ENCODE measurements at regions not wholly inside any gene's neighbourhood (a gene's known extent, or its start where the extent isn't known, plus 50 kb on each side); places are given as distances from the start of the nearest gene placed in this dataset.

DNA sequence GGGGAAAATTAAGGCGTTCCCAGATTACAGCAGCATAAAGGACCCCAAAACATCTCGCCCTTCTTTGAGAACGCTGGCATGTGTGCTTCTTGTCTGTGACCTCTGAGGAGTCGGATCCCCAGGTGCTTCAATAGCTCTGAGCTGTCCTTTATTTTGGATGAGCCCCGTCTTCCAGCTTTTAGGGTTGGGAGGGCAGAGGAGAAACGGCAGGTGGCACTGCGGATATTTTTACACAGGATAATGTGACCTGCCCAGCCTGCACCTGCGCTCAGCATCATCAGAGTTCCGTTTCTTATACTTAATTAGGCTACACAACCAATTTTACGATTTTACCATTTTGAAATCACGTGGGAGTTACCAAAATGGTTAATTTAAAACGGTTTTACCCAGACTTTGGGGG is 147.7 kb upstream of the RPS6KA2 start:
- no peak for DNase-seq

DNA sequence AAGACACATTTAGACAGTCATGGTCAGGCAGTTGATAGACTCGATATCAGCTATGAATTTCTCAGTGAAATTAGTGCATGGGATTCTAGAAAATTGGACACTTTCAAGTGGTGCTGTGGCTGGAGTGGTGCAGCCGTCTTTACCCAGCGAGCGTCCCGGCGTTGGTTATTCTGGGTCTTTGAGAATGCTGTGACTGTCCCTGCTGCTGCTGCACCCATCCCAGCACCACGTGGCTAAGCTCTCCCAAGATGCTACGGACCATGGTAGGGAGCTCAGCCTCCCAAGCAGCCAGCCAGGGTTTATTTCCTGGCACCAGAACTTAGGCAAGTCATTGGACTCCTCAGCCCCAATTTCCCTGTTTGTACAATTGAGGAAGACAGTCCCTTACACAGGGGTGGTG is 147.2 kb upstream of the RPS6KA2 start:
- DNase-seq: no peak

DNA sequence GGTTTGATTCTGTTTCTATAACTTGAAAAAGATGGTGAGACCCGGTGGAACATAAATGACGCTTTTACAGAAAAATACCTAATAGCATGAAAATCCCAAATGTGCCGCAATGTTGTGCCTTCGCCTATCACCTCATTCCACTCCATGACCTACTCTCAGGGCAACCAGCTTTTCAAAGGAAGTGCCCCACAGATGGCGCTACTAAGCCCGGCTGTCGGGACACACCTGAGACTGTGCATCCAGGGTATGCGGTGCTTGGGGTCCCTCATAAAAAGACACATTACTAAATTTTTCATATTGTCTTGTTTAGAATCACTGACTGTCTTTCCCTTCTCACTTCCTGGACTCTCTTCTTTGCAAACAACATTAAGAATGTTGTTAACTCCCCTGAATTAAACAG is 145.5 kb upstream of the RPS6KA2 start:
- DNase-seq: no peak

DNA sequence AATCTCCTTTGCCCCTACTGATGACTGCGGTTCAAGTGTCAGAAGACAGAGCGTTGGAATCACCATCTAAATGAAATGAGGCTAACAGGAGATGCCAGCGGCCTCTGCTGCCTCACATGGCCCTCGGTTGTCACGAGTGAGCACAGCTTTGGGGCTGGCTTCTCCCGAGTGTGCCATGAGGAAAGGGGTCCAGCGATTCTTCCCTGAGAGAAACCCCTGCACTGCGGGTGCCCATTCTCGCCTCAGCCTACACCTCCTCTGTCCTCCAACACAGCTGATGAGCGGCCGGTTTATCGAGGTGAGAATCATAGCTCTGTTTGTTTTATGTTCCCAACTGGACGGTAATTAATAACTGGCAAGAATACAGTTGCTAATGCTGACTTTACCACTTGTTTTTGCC is 144.7 kb upstream of the RPS6KA2 start:
- no peak for DNase-seq

DNA sequence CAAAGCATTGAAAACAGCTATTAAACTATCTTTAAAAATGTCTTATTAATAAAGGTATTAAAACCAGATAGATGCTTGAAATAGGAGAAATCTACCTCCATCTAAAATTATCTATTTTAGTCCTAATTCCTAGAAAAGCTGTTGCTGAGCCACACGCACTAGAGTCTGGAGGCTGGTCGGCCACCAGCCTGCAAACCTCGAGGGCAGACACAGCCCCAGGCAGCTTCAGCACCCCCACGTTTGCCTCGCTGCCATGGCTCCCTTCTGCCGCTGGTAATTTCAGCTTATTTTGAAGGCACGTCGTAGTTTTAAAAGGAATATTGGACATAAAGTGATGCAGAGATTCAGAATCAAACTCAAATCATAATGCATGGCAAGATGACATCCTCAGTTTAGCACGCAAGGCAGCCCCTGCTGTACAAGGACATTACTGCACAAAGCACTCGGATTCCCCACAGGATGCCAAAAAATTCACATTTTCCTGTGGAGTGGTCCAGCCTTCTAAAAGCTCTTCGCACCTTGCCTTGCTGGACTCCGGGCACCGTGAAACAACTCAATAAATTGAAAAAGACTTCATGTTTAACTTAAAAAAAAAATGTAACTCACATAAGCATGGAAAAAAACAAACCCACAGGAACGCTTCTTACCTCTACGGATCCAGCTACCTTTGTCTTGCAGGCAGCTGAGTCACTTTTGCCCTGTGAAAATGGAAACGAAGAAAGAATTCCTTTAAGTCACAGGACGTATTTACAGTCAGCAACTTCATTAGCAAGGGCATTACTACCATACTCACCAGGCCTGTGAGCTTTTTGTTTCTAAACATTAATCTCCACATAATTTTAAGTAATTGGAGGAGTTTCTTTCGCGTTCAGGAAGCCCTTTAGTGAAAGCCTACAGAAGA is 143.4 kb upstream of the RPS6KA2 start:
- DNase-seq: no peak

DNA sequence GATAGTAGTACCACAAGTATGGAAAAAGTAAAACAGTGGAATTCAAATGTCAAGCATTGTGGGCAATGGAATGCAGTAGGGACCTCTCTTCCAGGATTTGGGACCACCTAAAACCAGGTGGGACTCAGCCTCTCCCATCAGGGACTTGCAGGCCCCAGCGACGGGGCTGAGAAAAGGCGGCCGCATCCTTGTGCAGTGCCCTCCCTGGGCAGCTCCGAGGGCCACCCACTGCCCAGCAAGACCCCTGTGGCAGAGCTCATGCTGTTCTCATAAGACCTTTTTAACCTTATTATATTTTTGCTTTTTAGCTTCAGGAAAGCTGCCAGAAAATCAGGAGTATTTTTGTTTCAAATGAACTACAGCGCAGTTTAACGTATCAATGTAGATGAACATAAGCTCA is 142.6 kb upstream of the RPS6KA2 start:
- DNase-seq: no peak

DNA sequence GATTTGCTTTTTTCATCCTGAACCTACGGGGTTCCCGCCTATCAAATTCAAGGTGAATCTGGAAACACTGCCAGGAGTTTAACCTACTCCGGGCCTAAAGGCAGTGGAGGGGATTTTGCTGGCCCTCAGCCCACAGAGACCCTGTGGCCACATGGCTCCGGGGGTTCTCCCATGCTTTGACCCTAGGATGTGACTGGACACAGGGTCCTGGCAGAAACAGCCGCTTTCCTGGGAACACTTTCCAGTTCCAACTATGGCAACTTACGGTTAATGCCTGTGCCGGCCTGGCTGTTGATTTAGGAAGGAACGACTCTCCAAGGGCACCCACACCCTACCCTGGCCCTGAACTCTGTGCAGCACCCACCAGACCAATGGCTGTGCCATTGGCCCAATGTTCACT is 141.7 kb upstream of the RPS6KA2 start:
- no peak for DNase-seq

DNA sequence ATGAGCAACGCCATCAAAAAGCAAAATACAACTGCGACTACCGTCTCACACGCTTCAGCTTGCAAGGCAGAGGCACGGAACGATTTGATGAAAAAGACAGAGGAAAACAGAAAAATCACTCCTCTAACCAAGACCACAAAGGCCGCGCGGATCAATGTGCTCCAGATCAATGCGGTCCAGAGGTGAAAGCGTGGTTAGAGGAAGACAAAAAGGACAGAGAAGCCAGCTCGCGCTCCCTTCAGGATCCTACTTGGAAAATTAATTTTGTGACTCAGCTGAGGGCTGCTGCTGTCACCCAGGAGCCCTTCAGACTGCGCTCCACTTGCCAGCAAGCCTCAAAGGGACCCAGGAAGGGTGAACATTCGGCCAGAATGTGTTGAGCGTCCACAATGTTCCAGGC is 140.2 kb upstream of the RPS6KA2 start:
- no peak for DNase-seq

DNA sequence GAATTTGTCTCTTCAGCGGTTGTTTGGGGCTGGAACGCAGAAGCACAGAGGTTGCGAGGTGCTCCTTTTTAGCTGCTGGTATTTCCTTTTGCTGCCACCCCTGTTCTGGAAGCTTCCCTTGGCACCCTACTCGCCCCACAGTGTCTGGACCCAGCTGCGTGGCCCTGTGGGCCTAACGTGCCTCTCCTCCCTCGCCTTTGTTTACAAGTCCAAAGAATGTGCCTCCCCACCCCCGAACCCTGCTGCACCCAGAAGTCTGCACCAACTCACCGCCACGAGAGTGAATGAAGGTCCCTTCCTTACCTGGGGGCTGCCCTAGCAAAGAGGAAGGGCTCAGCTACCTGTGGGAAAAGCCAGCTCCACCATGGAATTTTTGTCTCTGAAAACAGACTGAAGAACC is 139.7 kb upstream of the RPS6KA2 start:
- no peak for DNase-seq

DNA sequence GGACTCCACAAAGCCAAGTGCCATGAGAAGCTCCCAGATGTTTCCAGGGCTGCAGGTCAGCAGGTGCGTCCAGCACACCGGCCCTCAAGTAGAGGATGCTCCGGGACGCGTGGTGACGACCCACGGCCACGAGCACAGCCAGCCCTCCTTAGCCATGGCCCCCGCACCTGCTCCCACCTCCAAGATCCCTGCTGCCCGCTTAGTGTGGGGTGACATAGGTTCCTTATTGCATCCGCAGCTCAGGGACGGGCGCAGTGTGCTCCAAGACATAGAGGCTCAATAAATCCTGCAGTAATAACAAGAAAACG is 138.1 kb upstream of the RPS6KA2 start:
- DNase-seq: no peak

DNA sequence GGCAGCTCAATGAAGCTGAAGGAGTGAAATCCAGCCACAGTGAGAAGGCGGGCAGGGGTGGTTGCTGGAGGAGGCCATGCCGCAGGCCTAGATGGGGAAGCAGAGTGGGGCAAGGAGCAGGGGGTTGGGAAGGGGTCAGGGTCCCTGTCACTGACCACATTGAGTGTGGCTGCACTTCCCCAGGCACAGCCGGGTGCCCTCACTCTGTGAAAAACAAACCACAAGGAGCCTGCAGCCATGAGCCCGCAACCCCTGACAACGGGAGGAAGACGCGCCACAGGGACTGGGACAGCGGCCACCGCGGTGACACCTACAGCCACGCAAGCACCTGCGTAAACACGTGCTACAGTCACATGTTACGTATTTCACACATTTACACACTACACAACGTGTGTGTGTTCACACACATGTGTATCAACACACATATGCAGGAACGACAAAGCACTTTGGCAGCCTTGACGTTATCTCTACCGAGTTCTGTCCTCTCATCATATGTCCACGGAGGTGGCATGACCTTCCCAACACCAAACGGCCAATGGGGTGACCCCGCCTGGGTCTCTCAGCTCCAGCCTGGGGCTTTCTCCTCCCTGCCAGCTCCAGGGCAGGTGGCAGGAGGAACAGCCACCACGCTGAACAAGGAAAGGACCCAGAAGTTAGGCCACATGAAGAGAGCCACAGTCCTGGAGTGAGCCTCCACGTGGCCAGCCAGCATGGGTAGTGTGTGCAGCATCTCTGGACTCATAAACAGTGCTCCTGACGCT is 137.6 kb upstream of the RPS6KA2 start:
- DNase-seq: no peak

DNA sequence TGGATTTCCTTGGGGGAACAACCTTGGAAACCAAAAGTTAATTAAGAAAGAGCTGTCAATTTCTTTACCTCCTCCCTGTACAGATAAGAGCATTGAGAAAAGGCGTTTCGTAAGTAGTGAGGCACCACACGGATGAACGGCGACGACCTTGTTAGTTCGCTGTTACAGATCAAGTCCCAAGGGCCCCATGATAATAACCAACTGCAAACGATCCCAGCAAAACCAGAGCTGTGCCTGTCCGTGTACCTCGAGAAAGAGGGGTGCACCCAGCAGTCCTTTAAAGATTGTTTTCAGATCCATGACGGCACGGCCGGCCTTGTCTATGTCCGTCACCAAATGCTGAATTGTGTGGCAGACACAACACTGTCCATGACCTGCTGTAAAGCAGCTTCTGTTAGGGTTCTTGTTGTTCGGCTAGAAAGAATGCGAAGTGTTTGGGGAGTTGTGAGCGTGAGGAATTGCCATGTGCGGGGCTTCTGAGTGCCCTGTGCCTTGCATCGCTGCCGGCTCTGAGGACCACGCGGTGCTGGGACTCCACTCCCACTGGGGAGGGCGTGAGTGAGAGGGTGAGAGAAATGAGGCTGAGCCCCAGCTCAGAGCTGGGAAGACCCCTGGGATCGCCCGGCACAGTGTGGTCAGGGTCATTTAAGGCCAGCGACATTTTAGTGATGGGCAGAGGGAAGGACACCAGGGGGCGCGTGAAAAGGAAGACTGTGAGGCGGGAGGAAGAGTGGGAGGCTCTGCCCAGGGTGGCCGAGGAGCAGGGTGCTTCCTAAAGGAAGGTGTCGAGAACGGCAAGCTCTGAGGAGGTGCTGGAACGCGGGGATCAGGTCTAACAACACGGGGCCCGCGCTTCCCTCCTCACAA is 136.8 kb upstream of the RPS6KA2 start:
- no peak for DNase-seq

DNA sequence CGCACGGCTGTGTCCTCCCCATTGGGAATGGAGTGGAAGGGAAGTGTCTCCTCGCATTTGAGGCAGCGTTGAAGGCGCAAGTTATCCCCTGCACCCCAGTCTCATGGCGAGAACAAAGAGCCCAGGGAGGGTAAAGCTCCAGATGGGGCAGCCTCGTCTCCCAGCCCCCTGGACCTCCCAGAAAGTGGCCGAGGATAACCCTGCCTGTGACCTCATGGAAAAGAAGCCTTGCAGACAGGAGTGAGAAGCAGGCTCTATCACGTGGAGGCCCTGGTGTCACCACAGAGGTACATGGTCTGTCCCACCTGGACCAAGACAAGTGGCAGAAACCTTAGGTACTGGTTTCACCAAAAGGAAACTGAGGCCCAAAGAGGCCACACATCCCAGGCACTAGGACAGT is 134.8 kb upstream of the RPS6KA2 start:
- no peak for DNase-seq

DNA sequence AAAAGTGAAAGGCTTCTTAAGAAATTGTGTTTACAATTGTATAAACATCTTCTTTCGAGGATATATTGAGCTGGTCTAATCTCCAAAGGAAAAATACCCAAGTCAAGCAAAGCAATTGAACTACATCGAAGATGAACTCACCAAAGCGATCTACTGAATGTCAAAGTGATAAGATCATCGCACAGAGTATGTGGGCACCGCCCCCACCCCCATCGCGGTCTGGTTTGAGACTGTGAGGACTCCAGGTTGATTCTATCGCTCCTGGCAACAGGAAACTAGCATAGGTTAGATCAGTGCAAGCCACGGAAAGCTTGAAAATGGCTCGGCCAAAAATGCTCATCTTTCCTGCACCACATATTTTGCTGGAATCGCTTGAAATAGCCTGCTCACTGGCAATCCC is 133.2 kb upstream of the RPS6KA2 start:
- no peak for DNase-seq

DNA sequence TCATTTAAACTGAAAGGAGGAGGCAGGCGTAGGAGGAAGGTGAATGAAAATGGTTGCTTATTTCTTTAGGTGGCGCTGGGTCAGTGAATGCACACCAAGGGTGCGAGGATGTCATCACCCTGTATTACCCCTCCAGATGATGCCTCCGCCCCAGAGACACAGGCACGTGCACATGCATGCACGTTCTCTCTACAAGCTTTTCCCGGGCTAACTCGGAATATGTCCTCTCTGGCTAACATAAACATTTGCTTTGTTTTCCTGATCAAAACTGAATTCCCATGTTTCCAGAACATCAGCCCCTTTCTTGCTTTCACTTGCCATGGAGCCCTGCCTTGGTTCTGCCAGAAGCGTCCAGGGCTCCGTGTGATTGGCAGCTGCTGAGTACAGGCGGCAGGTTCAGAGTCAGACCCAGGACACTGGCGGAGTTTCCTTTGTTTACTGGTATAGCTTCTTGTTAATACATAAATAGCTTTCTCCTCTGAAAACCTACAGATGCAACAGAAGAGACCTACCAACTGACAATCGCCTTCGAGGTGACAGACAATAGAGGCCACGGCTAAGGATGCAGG is 131.2 kb upstream of the RPS6KA2 start:
- DNase-seq: no peak

DNA sequence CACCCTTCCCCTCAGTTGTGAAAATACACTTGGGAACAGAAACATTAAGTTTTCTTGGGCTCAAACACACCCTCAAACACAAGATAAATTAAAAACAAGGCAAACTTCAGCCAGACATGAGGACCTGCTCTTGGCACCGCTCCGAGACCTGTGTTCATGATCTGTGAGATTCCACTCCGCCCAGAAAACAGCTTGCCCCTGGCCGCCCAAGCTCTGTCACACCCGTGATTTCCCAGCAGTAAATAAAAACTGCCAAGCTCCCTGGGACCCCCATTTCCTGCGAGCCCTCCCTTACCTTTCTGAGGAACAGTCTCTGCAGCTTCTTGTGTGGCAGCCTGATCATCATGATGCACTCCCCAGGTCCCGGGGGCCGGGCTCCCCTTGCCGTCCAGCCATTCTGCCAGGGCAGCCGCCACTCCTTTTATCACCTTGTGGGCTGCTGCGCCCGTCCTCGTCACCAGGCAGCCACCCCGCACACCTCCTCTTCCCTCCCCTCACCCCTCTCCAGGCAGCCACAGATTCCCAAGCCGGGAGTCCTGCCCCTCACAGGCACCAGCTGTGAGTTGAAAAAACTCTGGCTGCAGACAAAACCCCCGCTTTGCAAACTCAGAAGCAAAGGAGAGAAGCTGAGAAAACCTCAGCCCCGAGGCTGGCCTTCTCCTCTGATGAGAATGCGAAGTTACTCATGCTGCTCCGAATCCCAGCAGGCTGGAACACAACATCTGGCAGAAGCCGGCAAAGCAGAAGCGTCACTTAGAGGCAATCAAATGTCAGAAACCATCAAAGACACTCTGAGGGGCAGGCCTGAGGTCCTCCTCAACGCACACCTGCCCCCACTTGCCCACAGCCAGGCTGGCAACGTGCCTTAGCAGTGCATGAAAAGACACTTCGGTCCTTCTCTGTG is 130.4 kb upstream of the RPS6KA2 start:
- peak; percentile 16 for DNase-seq

DNA sequence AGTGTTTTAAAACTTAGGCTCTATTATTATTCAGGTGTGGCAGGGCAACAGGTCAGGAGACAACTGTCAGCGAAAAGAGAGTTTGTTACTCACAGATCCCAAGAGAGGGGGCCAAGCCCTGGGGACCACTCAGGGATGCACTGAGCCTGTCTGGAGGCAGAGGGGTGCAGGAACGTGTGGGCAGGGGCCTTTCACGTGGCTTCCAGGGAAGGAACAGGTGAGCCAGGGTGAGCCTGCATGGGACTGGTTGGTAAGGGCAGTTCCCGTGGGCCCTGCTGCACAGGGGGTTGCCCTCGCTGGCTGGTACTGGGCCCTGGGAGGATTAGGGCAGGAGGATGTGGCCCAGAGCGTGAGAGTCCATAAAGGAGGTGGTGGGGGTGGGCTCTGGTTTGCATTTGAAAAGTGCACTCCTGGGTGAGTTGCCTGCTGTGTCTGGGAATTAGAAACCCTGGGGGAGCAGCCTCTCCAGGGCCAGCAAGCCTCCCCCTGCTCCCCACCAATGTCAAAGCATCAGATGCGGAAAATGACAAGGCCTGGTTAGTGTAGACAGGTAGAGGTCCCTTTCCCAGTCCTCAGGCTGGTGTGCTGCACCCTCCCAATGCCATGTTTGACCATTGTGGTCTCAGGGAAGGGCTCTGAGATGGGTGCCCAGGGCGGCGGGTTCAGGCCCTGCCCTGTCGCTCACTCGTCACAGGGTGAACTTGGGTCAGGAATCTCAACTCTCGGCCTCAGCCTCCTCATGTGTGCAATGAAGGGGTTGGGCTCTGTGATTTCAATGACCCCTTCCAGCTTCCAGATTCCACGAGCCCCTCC is 127.4 kb upstream of the RPS6KA2 start:
- DNase-seq: no peak

DNA sequence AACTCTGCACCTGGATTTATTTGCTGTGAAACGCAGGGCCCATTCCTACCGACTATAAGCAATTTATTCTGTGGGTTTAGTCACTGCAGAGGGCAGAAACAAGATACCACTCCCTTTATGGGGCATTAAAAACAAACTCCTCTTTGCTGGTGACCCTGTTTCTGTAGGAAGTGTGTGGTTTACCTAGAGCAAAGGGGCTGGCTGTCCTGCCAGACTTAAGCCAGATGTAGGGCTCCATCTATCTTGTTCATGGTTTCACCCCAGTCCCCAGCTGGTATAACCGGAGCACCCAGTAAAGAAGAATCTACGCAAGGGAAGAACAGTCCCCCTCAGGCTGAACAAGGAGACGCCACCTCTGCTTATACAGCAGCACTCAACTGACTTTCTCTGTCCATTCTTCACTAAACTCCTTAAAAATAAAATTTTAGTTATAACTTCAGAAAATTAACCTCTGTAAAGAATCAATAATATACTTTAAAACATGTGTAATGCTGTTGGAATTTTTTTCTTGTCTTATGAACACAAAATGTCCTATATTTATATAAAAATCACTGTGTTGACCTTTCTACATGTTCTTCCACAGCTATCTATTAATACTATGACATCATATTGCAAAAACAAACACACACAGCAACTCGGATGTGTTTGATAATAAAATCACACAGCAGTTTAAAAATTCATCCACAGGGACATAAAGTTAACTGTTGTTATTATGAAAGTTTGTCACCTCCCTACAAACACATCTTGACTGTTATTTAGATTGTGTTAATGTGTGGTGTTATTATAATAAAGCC is 126.1 kb upstream of the RPS6KA2 start:
- DNase-seq: no peak

DNA sequence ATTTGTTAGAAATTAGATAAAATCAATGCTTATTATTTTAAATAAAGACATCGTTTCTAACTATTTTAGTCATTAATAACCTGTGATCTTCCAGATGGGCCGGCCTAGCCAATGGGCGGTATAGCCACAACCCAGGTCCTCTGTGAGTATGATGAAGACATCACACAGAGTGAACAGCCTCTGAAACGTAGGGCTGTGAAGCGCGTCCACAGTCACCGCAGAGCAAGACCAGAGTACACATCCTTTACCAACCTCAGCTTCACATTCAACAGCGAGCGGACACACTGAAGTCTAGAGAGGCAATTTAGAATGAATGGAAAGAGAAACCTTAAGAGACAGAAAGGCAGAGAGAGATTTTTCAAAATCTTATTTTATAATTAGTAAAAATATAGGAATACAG is 125.0 kb upstream of the RPS6KA2 start:
- DNase-seq: no peak

DNA sequence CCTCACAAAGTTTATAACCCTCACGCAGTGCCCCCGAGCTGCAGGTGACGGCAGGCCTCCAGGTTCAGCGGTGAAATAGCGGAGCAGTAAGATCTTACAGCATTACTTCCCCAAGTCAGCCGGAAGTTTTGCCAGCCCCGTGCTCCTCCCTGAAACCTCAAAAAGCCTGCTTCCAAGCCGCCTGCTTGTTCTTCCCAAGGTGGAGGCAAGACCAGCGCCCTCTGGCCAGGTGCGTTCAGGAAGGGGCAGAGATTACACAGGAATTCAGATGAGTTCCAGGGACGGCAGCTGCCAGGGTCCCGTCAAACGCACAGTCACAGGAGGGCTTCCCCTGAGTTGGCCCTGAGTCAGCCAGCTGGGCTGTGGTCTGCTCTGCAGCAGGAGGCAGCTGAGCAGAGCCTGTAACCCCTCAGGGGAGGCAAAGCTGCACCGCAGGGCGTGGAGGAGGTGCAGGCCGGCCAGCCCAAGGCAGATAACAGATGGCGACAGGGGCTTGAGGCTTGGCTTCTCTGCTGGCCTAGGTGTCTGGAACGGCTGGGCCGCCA is 124.1 kb upstream of the RPS6KA2 start:
- no peak for DNase-seq

Data from occipital lobe (tissue), 1 donor.